T-helper 2 cell treated with Interferon-gamma antibody and Interleukin-4, amounts not matched to agents 5 μg/mL and 100 μg/mL, for 36 hours (primary cell): ENCODE measurements at regions not wholly inside any gene's neighbourhood (a gene's known extent, or its start where the extent isn't known, plus 50 kb on each side); places are given as distances from the start of the nearest gene placed in this dataset.
A peak's percentile ranks its signal among the peaks of the same experiment; 100 is the strongest.

Experiments
- DNase-seq: peaks from one replicate; pipeline ENCODE4 v3.0.0; 2021; ENCODE audit warnings: low spot score
- H3K27ac Mint-ChIP-seq: one replicate; pipeline ENCODE4 v1.8.0; 2021; ENCODE audit warnings: mild to moderate bottlenecking, mixed read lengths
- H3K27me3 Mint-ChIP-seq: one replicate; pipeline ENCODE4 v1.8.0; 2021; ENCODE audit warnings: low read depth, mixed read lengths
- H3K36me3 Mint-ChIP-seq: one replicate; pipeline ENCODE4 v1.8.0; 2021; ENCODE audit warnings: low read depth, mixed read lengths
- H3K4me1 Mint-ChIP-seq: one replicate; pipeline ENCODE4 v1.8.0; 2021; ENCODE audit warnings: low read depth, mixed read lengths
- H3K4me3 Mint-ChIP-seq: one replicate; pipeline ENCODE4 v1.8.0; 2022; ENCODE audit warnings: mild to moderate bottlenecking, moderate library complexity, mixed read lengths
- H3K9me3 Mint-ChIP-seq: one replicate; pipeline ENCODE4 v1.8.0; 2021; ENCODE audit warnings: mixed read lengths

DNA sequence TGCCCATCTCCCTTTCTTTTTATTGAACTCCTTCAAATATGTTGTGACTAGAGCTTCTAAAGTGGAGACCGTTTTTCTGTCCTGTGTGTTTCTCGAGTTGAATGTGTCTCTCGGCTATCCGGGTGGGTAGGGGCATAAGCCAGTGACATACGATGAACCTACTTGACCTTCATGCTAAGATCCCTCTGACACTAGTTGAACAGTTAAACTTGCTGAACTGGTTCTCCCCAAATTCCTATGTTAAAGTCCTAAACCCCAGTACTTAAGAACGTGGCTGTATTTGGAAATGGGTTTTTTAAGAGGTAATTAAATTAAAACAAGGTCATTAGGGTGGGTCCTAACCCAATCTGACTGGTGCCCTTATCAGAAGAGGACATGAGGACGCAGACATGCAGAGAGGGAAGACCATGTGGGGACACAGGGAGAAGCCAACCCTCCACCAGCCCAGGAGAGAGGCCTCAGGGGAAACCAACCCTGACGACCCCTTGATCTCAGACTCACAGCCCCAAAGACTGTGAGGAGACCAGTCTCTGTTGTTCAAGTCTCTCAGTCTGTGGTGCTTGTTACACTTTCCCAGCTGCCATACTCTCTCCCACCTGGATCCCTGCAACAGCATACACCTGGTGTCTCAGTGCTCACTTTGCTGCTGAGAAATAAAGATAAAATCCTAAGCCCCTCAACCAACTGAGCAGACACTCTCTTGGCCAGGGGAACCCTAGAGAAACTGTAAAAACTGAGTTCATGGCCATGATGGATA lies 208.4 kb downstream of the MYLK4 start:
- Mint-ChIP-seq H3K36me3 (peaks cover 1% of the 10 kb centered on the region), H3K4me1 (peaks cover 33% of the 10 kb centered on the region), H3K27ac (peak overlapping the region; percentile 52), H3K27me3 (peaks cover 75% of the 10 kb centered on the region), H3K4me3 (peak overlapping the region; percentile 69), H3K9me3 (no peaks in the 10 kb centered on the region)
- DNase-seq, result no peak

- peaks cover 77% of the 10 kb centered on the region for H3K27me3 Mint-ChIP-seq
- no peaks in the 10 kb centered on the region for H3K36me3 Mint-ChIP-seq
- no peak overlapping the region for H3K4me3 Mint-ChIP-seq
- H3K4me1 Mint-ChIP-seq, result peaks cover 9% of the 10 kb centered on the region
- no peak overlapping the region for H3K27ac Mint-ChIP-seq
- peaks cover 4% of the 10 kb centered on the region for H3K9me3 Mint-ChIP-seq
- no peak for DNase-seq
These were observed 214.3 kb downstream of the MYLK4 start for GRCh38 chr6:2536451-2536850.

GRCh38 chr6:2535506-2535905 lies 215.2 kb downstream of the MYLK4 start:
- DNase-seq, result no peak
- Mint-ChIP-seq H3K9me3 (peaks cover 4% of the 10 kb centered on the region), H3K27me3 (peaks cover 76% of the 10 kb centered on the region), H3K27ac (no peak overlapping the region), H3K4me3 (no peak overlapping the region), H3K4me1 (peaks cover 5% of the 10 kb centered on the region), H3K36me3 (no peaks in the 10 kb centered on the region)

- no peaks in the 10 kb centered on the region for H3K36me3 Mint-ChIP-seq
- H3K4me3 Mint-ChIP-seq, result no peak overlapping the region
- no peak for DNase-seq
- H3K4me1 Mint-ChIP-seq, result peaks cover 5% of the 10 kb centered on the region
- peaks cover 4% of the 10 kb centered on the region for H3K9me3 Mint-ChIP-seq
- no peak overlapping the region for H3K27ac Mint-ChIP-seq
- peaks cover 79% of the 10 kb centered on the region for H3K27me3 Mint-ChIP-seq
These were observed 216.2 kb downstream of the MYLK4 start for GRCh38 chr6:2534406-2535042.

DNA sequence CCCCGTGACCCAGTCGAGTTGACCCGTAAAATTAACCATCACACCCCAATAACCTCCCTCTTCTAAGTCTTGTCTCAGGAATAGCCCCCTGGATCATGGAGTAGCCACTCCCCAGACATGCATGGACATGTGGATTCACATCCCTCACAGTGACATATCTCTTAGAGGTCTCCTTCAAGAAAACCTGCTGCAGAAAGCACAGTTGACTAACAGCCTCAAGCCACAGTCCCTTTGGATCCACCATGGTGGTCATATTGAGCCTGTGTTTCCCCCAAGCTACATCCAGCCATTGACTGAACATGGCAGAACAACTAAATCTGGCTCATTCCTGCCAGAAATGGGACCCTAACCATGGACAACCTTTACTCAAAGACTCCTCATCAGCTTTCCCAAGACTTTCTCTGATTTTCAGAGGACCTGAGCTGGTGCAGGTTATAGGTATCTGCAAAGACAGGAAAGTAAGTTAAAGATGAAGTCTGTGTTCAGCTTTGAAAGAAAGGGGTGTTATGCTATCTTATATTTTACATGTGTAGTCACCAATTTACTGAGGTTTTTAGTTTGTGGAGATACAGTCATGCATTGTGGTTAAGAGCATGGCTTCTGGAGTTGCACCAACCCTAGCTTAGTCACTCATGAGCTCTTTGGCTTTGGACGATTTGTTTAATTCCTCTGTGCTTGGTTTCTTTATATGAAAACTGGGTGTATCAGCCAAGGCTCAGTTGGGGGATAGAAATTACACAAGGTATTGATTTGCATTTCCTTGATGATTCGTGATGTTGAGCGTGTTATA lies 219.1 kb downstream of the MYLK4 start:
- peaks cover 4% of the 10 kb centered on the region for H3K9me3 Mint-ChIP-seq
- no peak overlapping the region for H3K4me3 Mint-ChIP-seq
- H3K36me3 Mint-ChIP-seq, result no peaks in the 10 kb centered on the region
- H3K4me1 Mint-ChIP-seq, result peaks cover 5% of the 10 kb centered on the region
- peak; percentile 13 for DNase-seq
- no peak overlapping the region for H3K27ac Mint-ChIP-seq
- H3K27me3 Mint-ChIP-seq, result peaks cover 77% of the 10 kb centered on the region

DNA sequence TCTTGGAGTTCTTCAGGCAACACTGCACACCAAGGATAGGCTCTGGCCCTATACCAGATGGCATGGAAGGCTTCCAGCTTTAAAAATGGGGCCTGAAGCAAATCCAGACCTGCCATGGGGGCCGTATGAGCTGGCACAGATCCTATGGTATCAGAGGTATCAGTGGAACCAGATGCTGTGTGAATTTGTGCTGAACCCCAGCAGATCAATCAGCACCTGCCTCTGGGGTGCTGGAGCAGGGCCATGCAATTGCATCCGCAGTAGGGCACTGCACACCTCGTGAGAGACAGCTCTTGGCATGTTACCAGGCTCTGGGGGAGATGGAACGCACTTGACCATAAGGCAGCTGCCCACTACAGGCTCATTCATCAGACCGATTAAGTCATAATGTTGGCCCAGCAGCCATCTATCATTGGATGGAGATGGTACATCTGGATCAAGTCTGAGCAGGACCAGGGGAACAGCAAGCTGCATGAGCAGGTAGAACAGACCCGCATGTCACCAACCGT lies 221.5 kb downstream of the MYLK4 start:
- peaks cover 61% of the 10 kb centered on the region for H3K27me3 Mint-ChIP-seq
- no peak overlapping the region for H3K27ac Mint-ChIP-seq
- peaks cover 14% of the 10 kb centered on the region for H3K9me3 Mint-ChIP-seq

GRCh38 chr6:2528156-2528555 lies 222.6 kb downstream of the MYLK4 start:
- Mint-ChIP-seq H3K27ac (no peak overlapping the region), H3K4me3 (no peak overlapping the region), H3K36me3 (peaks cover 3% of the 10 kb centered on the region), H3K9me3 (peaks cover 23% of the 10 kb centered on the region), H3K4me1 (peaks cover 6% of the 10 kb centered on the region), H3K27me3 (peaks cover 54% of the 10 kb centered on the region)
- DNase-seq, result no peak

More for the DNA sequence above, 221.5 kb downstream of the MYLK4 start:
- H3K4me3 Mint-ChIP-seq, result no peak overlapping the region
- no peak for DNase-seq
- peaks cover 5% of the 10 kb centered on the region for H3K4me1 Mint-ChIP-seq
- peaks cover 1% of the 10 kb centered on the region for H3K36me3 Mint-ChIP-seq

GRCh38 chr6:2526766-2527165 lies 224.0 kb downstream of the MYLK4 start:
- Mint-ChIP-seq H3K36me3 (peaks cover 10% of the 10 kb centered on the region), H3K9me3 (peaks cover 31% of the 10 kb centered on the region), H3K27me3 (peaks cover 51% of the 10 kb centered on the region), H3K4me3 (no peak overlapping the region), H3K4me1 (peaks cover 14% of the 10 kb centered on the region), H3K27ac (no peak overlapping the region)
- no peak for DNase-seq

- H3K36me3 Mint-ChIP-seq, result peaks cover 10% of the 10 kb centered on the region
These were observed 226.6 kb downstream of the MYLK4 start for GRCh38 chr6:2524090-2524489.

DNA sequence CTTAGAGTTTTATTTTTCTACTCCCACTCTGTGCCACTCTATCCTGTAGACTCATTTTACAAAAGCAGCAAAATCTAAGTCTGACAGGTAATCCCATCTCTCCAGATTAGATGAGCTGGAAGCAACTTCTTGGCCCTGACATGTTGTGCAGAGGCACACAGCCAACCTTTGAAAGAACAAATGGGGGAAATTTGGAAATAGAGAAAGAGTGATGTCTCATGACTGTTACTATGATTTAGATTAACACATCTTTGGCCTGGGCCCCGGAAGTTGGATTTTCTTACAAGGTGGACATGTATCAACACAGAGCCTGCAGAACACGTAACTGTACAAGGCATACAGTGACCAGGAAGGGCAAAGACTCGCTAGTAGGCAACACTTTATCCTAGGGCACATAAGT lies 227.7 kb downstream of the MYLK4 start:
- DNase-seq, result no peak
- Mint-ChIP-seq H3K27ac (no peak overlapping the region), H3K4me3 (no peak overlapping the region), H3K36me3 (peaks cover 10% of the 10 kb centered on the region), H3K27me3 (peaks cover 37% of the 10 kb centered on the region), H3K9me3 (peaks cover 40% of the 10 kb centered on the region), H3K4me1 (peaks cover 14% of the 10 kb centered on the region)

More at GRCh38 chr6:2524090-2524489, 226.6 kb downstream of the MYLK4 start:
- peaks cover 40% of the 10 kb centered on the region for H3K9me3 Mint-ChIP-seq
- DNase-seq, result no peak
- H3K4me3 Mint-ChIP-seq, result no peak overlapping the region
- no peak overlapping the region for H3K27ac Mint-ChIP-seq
- H3K4me1 Mint-ChIP-seq, result peaks cover 14% of the 10 kb centered on the region
- H3K27me3 Mint-ChIP-seq, result peaks cover 41% of the 10 kb centered on the region

GRCh38 chr6:2522521-2522920 lies 228.2 kb downstream of the MYLK4 start:
- Mint-ChIP-seq H3K36me3 (peaks cover 10% of the 10 kb centered on the region), H3K27me3 (peaks cover 32% of the 10 kb centered on the region), H3K4me1 (peaks cover 14% of the 10 kb centered on the region), H3K4me3 (no peak overlapping the region), H3K9me3 (peaks cover 40% of the 10 kb centered on the region), H3K27ac (no peak overlapping the region)
- DNase-seq, result no peak

GRCh38 chr6:2517855-2518473 lies 232.8 kb downstream of the MYLK4 start:
- H3K27ac Mint-ChIP-seq, result no peak overlapping the region
- peaks cover 19% of the 10 kb centered on the region for H3K9me3 Mint-ChIP-seq
- H3K4me3 Mint-ChIP-seq, result no peak overlapping the region
- H3K4me1 Mint-ChIP-seq, result peaks cover 11% of the 10 kb centered on the region
- H3K36me3 Mint-ChIP-seq, result peaks cover 5% of the 10 kb centered on the region
- peaks cover 47% of the 10 kb centered on the region for H3K27me3 Mint-ChIP-seq
- no peak for DNase-seq

- peaks cover 14% of the 10 kb centered on the region for H3K9me3 Mint-ChIP-seq
- no peak for DNase-seq
- peaks cover 5% of the 10 kb centered on the region for H3K4me1 Mint-ChIP-seq
- H3K27me3 Mint-ChIP-seq, result peaks cover 44% of the 10 kb centered on the region
- H3K27ac Mint-ChIP-seq, result no peak overlapping the region
- no peak overlapping the region for H3K4me3 Mint-ChIP-seq
- peaks cover 1% of the 10 kb centered on the region for H3K36me3 Mint-ChIP-seq
These were observed 233.3 kb downstream of the MYLK4 start for GRCh38 chr6:2517401-2517800.
